ENCODE measurements at regions not wholly inside any gene's neighbourhood (a gene's known extent, or its start where the extent isn't known, plus 50 kb on each side); places are given as distances from the start of the nearest gene placed in this dataset.

- DNase-seq (no peak), ATAC-seq (ENCODE audit: low read depth) (no peak)
- no peak overlapping the region for H3K23ac ChIP-seq (ENCODE audit: low read depth, low read length)
- no peak overlapping the region for H3K4ac ChIP-seq (ENCODE audit: low read depth, low read length)
- intact Hi-C loops (cut with micrococcal nuclease) (no loop called here), in situ Hi-C loops (cut with MboI; ENCODE audit: low sequenced_read_pairs) (no loop called here), dilution Hi-C loops (cut with HindIII; ENCODE audit: low sequenced_read_pairs, unreplicated experiment) (no loop called here)
- H4K20me1 ChIP-seq (ENCODE audit: insufficient read depth, low read length), result no peaks in the 10 kb centered on the region
- no peak overlapping the region for H3K18ac ChIP-seq (ENCODE audit: low read depth, low read length)
- H2AFZ ChIP-seq (replicated peaks; ENCODE audit: low read length, poor library complexity), result no peak overlapping the region
- no peak overlapping the region for H2BK5ac ChIP-seq (ENCODE audit: low read depth, low read length, poor library complexity, severe bottlenecking)
- H4K91ac ChIP-seq (ENCODE audit: insufficient read depth, low read depth, low read length), result no peak overlapping the region
- H3K56ac ChIP-seq (ENCODE audit: extremely low read depth, insufficient read depth, low read length), result no peak overlapping the region
- no peak overlapping the region for H2BK20ac ChIP-seq (ENCODE audit: low read depth, low read length)
- TF ChIP-seq SMC3 (IDR thresholded peaks at IDR 0.05; ENCODE audit: low read depth, low read length) (no peak), RCOR1 (IDR thresholded peaks at IDR 0.05; ENCODE audit: insufficient replicate concordance, low read length) (no peak), FOS (IDR thresholded peaks at IDR 0.05; ENCODE audit: low read depth, low read length) (no peak), CHD1 (IDR thresholded peaks at IDR 0.05; ENCODE audit: low read depth, low read length) (no peak), CEBPB (IDR thresholded peaks at IDR 0.05; ENCODE audit: low read depth, low read length) (no peak), MXI1 (IDR thresholded peaks at IDR 0.05; ENCODE audit: borderline replicate concordance, low read depth, low read length) (no peak), RAD21 (IDR thresholded peaks at IDR 0.05; ENCODE audit: low read length) (no peak), POLR2A (IDR thresholded peaks at IDR 0.05; ENCODE audit: low read depth, low read length) (no peak), CTCF (conservative IDR thresholded peaks at IDR 0.05; ENCODE audit: low read depth, low read length) (no peak), NFE2L2 (IDR thresholded peaks at IDR 0.05; ENCODE audit: low read depth, low read length) (no peak), RFX5 (IDR thresholded peaks at IDR 0.05; ENCODE audit: low read depth, low read length) (no peak), MAFK (IDR thresholded peaks at IDR 0.05; ENCODE audit: low read depth, low read length) (no peak), BHLHE40 (IDR thresholded peaks at IDR 0.05; ENCODE audit: low read depth, low read length) (no peak), USF2 (IDR thresholded peaks at IDR 0.05; ENCODE audit: low read depth, low read length) (no peak)
- no peaks in the 10 kb centered on the region for H3K9me3 ChIP-seq (ENCODE audit: control insufficient read depth, insufficient read depth, low read length)
- H3K27me3 ChIP-seq (ENCODE audit: control insufficient read depth, insufficient read depth, low read length), result no peaks in the 10 kb centered on the region; the same call in 1 of the 2 replicates
- BruUV-seq (replicated peaks), result no TSS peak
- H3K36me3 ChIP-seq (ENCODE audit: control insufficient read depth, insufficient read depth, low read length), result no peaks in the 10 kb centered on the region
- no peak overlapping the region for H3K9ac ChIP-seq (ENCODE audit: low read depth, low read length)
- H2BK15ac ChIP-seq (ENCODE audit: low read depth, low read length), result no peak overlapping the region
- no peaks in the 10 kb centered on the region for H3K79me1 ChIP-seq (ENCODE audit: low read depth in 1 of 2, low read length in 2 of 2)
- H3K14ac ChIP-seq (replicated peaks; ENCODE audit: low read depth, low read length), result no peak overlapping the region
- no peak overlapping the region for H2AK5ac ChIP-seq (ENCODE audit: low read depth, low read length)
- H3K4me2 ChIP-seq (ENCODE audit: low read depth, low read length), result no peak overlapping the region
- H4K5ac ChIP-seq (ENCODE audit: low read depth, low read length), result no peak overlapping the region
- no peak overlapping the region for H3K4me3 ChIP-seq (ENCODE audit: insufficient read depth, low read depth, low read length)
- no peak overlapping the region for H2BK120ac ChIP-seq (ENCODE audit: low read depth, low read length)
- H3K4me1 ChIP-seq (ENCODE audit: control insufficient read depth, insufficient read depth, low read length), result no peaks in the 10 kb centered on the region
- ChIA-PET CTCF (no interaction called here), POLR2A (ENCODE audit: unreplicated experiment) (no interaction called here)
- H4K8ac ChIP-seq (ENCODE audit: low read depth in 2 of 2, low read length in 2 of 2), result no peak overlapping the region
- no peaks in the 10 kb centered on the region for H3K9me1 ChIP-seq (ENCODE audit: insufficient read depth, low read length)
- H2AK9ac ChIP-seq (replicated peaks; ENCODE audit: low read depth, low read length, poor library complexity), result no peak overlapping the region
- no peak overlapping the region for H3K27ac ChIP-seq (ENCODE audit: insufficient read depth, low read length)
- WGBS, 2 experiments (ENCODE audit: extremely low coverage in 2 of 2, insufficient read length in 1 of 2), result no CpG with 5 or more reads among the region's 3 CpGs
Observed at GRCh38 chr10:52658112-52658511, 114.5 kb downstream of the MBL2 start.

Data from IMR-90 (cell line).